Right atrium auricular region (tissue), 2 donors: ENCODE measurements at regions not wholly inside any gene's neighbourhood (a gene's known extent, or its start where the extent isn't known, plus 50 kb on each side); places are given as distances from the start of the nearest gene placed in this dataset.

ENCODE experiments used
- DNase-seq: peaks from one replicate; pipeline ENCODE4 v3.0.0-alpha.2; 2019; ENCODE audit warnings: low spot score
- H3K27ac ChIP-seq, 2 donors: fragments of 200-600 bp; sonication (generic); 1 replicate in 1 of 2; 2 replicates in 1 of 2; pipeline ENCODE4 v1.5.1; 2016 to 2019
- H3K27me3 ChIP-seq, 2 donors: fragments of 200-600 bp; sonication (generic); one replicate each; pipeline versions ENCODE4 v1.5.1 to v1.6.0; 2017 to 2019
- H3K36me3 ChIP-seq: fragments of 200-600 bp; sonication (generic); one replicate; pipeline ENCODE4 v1.5.1; 2016
- H3K4me1 ChIP-seq, 2 donors: fragments of 200-600 bp; sonication (generic); one replicate each; pipeline versions ENCODE4 v1.5.1 to v1.6.0; 2017 to 2019
- H3K4me3 ChIP-seq, 2 donors: fragments of 200-600 bp; sonication (generic); 1 replicate in 1 of 2; 2 replicates in 1 of 2; pipeline ENCODE4 v1.5.1; 2017 to 2019; ENCODE audit warnings: mild to moderate bottlenecking in 1 of 2, moderate library complexity in 1 of 2
- H3K9me3 ChIP-seq, 2 donors: fragments of 200-600 bp; sonication (generic); one replicate each; pipeline ENCODE4 v1.5.1; 2019
- CTCF ChIP-seq, 2 donors: fragments of 200-600 bp; sonication (generic); IDR thresholded peaks; one replicate each; pipeline ENCODE4 v1.5.1; 2019; ENCODE audit warnings: antibody characterized with exemption in 2 of 2

- DNase-seq, result no peak
- TF ChIP-seq CTCF (IDR thresholded peaks at IDR 0.05), result no peak
- Histone ChIP-seq H3K9me3 (no peaks in the 10 kb centered on the region), H3K36me3 (no peaks in the 10 kb centered on the region), H3K27me3 (no peaks in the 10 kb centered on the region), H3K4me1 (no peaks in the 10 kb centered on the region), H3K27ac (no peak overlapping the region), H3K4me3 (no peak overlapping the region)
Measured at GRCh38 chr2:75808793-75809535, 98.2 kb upstream of the GCFC2 start.

- Histone ChIP-seq H3K36me3 (no peaks in the 10 kb centered on the region), H3K27ac (no peak overlapping the region), H3K4me1 (no peaks in the 10 kb centered on the region), H3K4me3 (no peak overlapping the region), H3K27me3 (no peaks in the 10 kb centered on the region), H3K9me3 (no peaks in the 10 kb centered on the region)
- no peak for TF ChIP-seq CTCF (IDR thresholded peaks at IDR 0.05)
- DNase-seq, result no peak
Measured at GRCh38 chr2:75807992-75808391, 97.3 kb upstream of the GCFC2 start.

GRCh38 chr2:75801234-75801982 is 90.7 kb upstream of the GCFC2 start:
- no peaks in the 10 kb centered on the region for H3K36me3 ChIP-seq
- DNase-seq, result no peak
- H3K9me3 ChIP-seq, result no peaks in the 10 kb centered on the region
- H3K4me1 ChIP-seq, result no peaks in the 10 kb centered on the region
- no peak for TF ChIP-seq CTCF (IDR thresholded peaks at IDR 0.05)
- no peak overlapping the region for H3K27ac ChIP-seq
- H3K4me3 ChIP-seq, result no peak overlapping the region
- no peaks in the 10 kb centered on the region for H3K27me3 ChIP-seq

- DNase-seq, result no peak
- Histone ChIP-seq H3K9me3 (no peaks in the 10 kb centered on the region), H3K4me1 (no peaks in the 10 kb centered on the region), H3K27ac (no peak overlapping the region), H3K27me3 (no peaks in the 10 kb centered on the region), H3K36me3 (no peaks in the 10 kb centered on the region), H3K4me3 (no peak overlapping the region)
- no peak for TF ChIP-seq CTCF (IDR thresholded peaks at IDR 0.05)
Measured at GRCh38 chr2:75800456-75800855, 89.7 kb upstream of the GCFC2 start.

- no peaks in the 10 kb centered on the region for H3K4me1 ChIP-seq
- H3K4me3 ChIP-seq, result no peak overlapping the region
- H3K36me3 ChIP-seq, result no peaks in the 10 kb centered on the region
- H3K9me3 ChIP-seq, result no peaks in the 10 kb centered on the region
- no peak for DNase-seq
- H3K27ac ChIP-seq, result no peak overlapping the region
- no peaks in the 10 kb centered on the region for H3K27me3 ChIP-seq
- TF ChIP-seq CTCF (IDR thresholded peaks at IDR 0.05), result no peak
Measured at GRCh38 chr2:75799859-75800258, 89.1 kb upstream of the GCFC2 start.
